Naive thymus-derived CD4-positive, alpha-beta T cell (primary cell): ENCODE measurements at regions not wholly inside any gene's neighbourhood (a gene's known extent, or its start where the extent isn't known, plus 50 kb on each side); places are given as distances from the start of the nearest gene placed in this dataset.

Source experiments
- ATAC-seq: fragments of 150-1000 bp; cut with Tn5 transposase; 2 replicates; pipeline ENCODE4 v1.10.0; 2021; ENCODE audit warnings: mild to moderate bottlenecking, moderate library complexity
- CTCF ChIA-PET: fragments of 350-600 bp; sonication (Branson Sonifier 250); formaldehyde crosslinking; loops from one replicate; lab custom pipeline; 2021; ENCODE audit warnings: antibody characterized with exemption; lab: Charles Lee
- POLR2A ChIA-PET: fragments of 350-600 bp; sonication (Branson Sonifier 250); formaldehyde crosslinking; loops from one replicate; lab custom pipeline; 2021; ENCODE audit warnings: antibody characterized with exemption, inconsistent platforms; lab: Charles Lee
- DNase-seq, 9 donors: peaks; one replicate each; pipeline versions ENCODE4 v3.0.0 to v3.0.0-alpha.2; 2020 to 2022; ENCODE audit warnings: mixed read lengths in 1 of 9
- H3K27ac ChIP-seq: one replicate; pipeline ENCODE4 v1.7.0; 2013; ENCODE audit warnings: mild to moderate bottlenecking, low read depth, low read length, moderate library complexity
- H3K27me3 ChIP-seq, 2 donors: one replicate each; pipeline ENCODE4 v1.7.0; 2013; ENCODE audit warnings: low read length in 2 of 2, mild to moderate bottlenecking in 2 of 2, moderate library complexity in 2 of 2; ENCODE audit not compliant: control insufficient read depth in 2 of 2, insufficient read depth in 2 of 2
- H3K36me3 ChIP-seq, 3 experiments: 1 replicate in 2 of 3; 2 replicates in 1 of 3; pipeline ENCODE4 v1.7.0; 2013; ENCODE audit warnings: low read length in 3 of 3, mild to moderate bottlenecking in 3 of 3, moderate library complexity in 1 of 3; ENCODE audit not compliant: insufficient read depth in 3 of 3, control insufficient read depth in 2 of 3
- H3K4me1 ChIP-seq, 2 donors: one replicate each; pipeline ENCODE4 v1.7.0; 2013; ENCODE audit warnings: low read length in 2 of 2, mild to moderate bottlenecking in 2 of 2, moderate library complexity in 1 of 2; ENCODE audit not compliant: control insufficient read depth in 2 of 2, insufficient read depth in 2 of 2
- H3K4me3 ChIP-seq: 2 replicates; pipeline ENCODE4 v1.7.0; 2013; ENCODE audit warnings: mild to moderate bottlenecking, low read length
- H3K9me3 ChIP-seq, 3 experiments: 1 replicate in 2 of 3; 2 replicates in 1 of 3; pipeline ENCODE4 v1.7.0; 2013; ENCODE audit warnings: low read length in 3 of 3; ENCODE audit not compliant: control insufficient read depth in 2 of 3
- H3K27ac Mint-ChIP-seq, 9 donors: one replicate each; pipeline ENCODE4 v1.8.0; 2020 to 2022; ENCODE audit warnings: mixed read lengths in 9 of 9, mild to moderate bottlenecking in 8 of 9, moderate library complexity in 5 of 9, inconsistent platforms in 2 of 9
- H3K27me3 Mint-ChIP-seq, 5 donors: one replicate each; pipeline ENCODE4 v1.8.0; 2021 to 2022; ENCODE audit warnings: mixed read lengths in 5 of 5, mild to moderate bottlenecking in 1 of 5
- H3K36me3 Mint-ChIP-seq, 5 donors: one replicate each; pipeline ENCODE4 v1.8.0; 2020 to 2022; ENCODE audit warnings: mixed read lengths in 5 of 5, mild to moderate bottlenecking in 3 of 5, inconsistent platforms in 1 of 5
- H3K4me1 Mint-ChIP-seq, 7 donors: one replicate each; pipeline ENCODE4 v1.8.0; 2020 to 2022; ENCODE audit warnings: mixed read lengths in 7 of 7, mild to moderate bottlenecking in 3 of 7, inconsistent platforms in 1 of 7
- H3K4me3 Mint-ChIP-seq, 10 donors: one replicate each; pipeline ENCODE4 v1.8.0; 2020 to 2022; ENCODE audit warnings: mild to moderate bottlenecking in 10 of 10, mixed read lengths in 10 of 10, moderate library complexity in 6 of 10, inconsistent platforms in 2 of 10
- H3K9me3 Mint-ChIP-seq, 11 donors: one replicate each; pipeline ENCODE4 v1.8.0; 2020 to 2022; ENCODE audit warnings: mixed read lengths in 11 of 11, mild to moderate bottlenecking in 4 of 11, inconsistent platforms in 1 of 11, moderate library complexity in 1 of 11
- intact Hi-C, 2 donors: fragments of 100-400 bp; cut with micrococcal nuclease; formaldehyde crosslinking; loops; one replicate each; pipeline ENCODE4 v1.15.1; 2023

GRCh38 chr6:58419321-58419720, 1101.9 kb downstream of the PRIM2 start:
- ATAC-seq (no peak), DNase-seq (no peak)
- no peaks in the 10 kb centered on the region for H3K4me1 Mint-ChIP-seq
- ChIA-PET CTCF (no interaction called here), POLR2A (no interaction called here)
- Histone ChIP-seq H3K4me1 (no peaks in the 10 kb centered on the region), H3K36me3 (no peaks in the 10 kb centered on the region), H3K27me3 (no peaks in the 10 kb centered on the region), H3K9me3 (peaks cover 0 to 17% (median 0%) of the 10 kb centered on the region in 3 experiments), H3K27ac (no peak overlapping the region), H3K4me3 (no peak overlapping the region)
- no peaks in the 10 kb centered on the region for H3K27me3 Mint-ChIP-seq
- H3K27ac Mint-ChIP-seq: no peak overlapping the region
- no peak overlapping the region for H3K4me3 Mint-ChIP-seq
- peaks cover 0 to 47% (median 12%) of the 10 kb centered on the region in 11 donors for H3K9me3 Mint-ChIP-seq
- intact Hi-C loops: no loop called here
- H3K36me3 Mint-ChIP-seq: peaks cover 0 to 3% (median 0%) of the 10 kb centered on the region in 5 donors
